ENCODE measurements at regions not wholly inside any gene's neighbourhood (a gene's known extent, or its start where the extent isn't known, plus 50 kb on each side); places are given as distances from the start of the nearest gene placed in this dataset.

DNA sequence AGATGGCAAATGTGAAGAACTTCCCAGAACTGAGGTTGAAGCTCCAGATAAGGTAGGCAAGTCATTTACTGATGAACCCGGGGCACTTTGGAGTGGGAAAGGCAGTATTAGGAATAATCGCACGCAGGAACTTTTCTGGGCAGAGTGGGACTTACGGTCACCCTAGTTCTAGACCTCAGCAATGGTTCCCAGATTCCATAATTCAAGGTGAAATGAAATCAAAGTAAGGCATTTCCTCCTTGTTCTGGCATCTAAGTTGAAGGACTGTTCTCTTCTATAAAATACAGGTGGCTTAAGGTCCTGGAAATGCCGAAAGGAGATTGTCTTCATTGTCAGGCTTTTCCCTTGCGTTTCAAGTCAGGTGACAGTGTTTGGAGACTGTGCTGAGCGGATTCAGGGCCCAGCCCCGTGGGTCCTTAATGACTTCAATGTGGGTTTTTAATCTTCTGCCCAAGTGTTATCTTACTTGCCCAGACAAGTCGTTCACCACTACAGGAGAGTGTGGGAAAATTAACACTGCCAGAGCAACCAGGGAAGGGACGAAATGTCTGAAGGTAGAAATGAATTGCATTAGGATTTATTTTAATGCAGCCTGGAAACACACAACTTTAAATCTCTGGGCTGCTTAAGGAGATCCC lies 52.1 kb upstream of the STOX2 start:
- DNase-seq, result no peak

DNA sequence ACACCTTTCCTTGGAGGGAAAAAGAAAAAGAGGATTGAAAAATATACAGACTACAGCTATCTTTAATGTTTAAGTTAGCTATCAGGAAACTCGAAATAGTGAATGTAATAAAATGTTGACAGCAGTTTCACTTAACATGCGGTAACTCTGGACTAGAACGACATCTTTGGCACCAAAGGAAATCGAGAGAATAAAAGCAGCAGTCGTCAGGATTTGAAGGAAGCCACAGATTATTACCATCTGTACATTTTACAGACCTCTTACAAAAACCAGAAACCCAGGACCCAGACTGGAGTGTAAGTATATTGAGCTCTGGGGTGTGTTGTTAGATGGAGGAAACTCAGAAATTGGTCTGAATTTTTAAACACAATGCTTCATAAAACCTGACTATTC lies 51.6 kb upstream of the STOX2 start:
- DNase-seq, result no peak
